PC-9 (cell line): ENCODE measurements at regions not wholly inside any gene's neighbourhood (a gene's known extent, or its start where the extent isn't known, plus 50 kb on each side); places are given as distances from the start of the nearest gene placed in this dataset.

Experiments
- CTCF ChIP-seq: fragments of 200-600 bp; sonication (generic); conservative IDR thresholded peaks from 2 replicates; pipeline ENCODE4 v1.6.1; 2017; ENCODE audit warnings: mixed run types, antibody characterized with exemption, mild to moderate bottlenecking, moderate library complexity
- EZH2 ChIP-seq: fragments of 200-600 bp; sonication (generic); IDR thresholded peaks from 2 replicates; pipeline ENCODE4 v1.8.0; 2017; ENCODE audit warnings: antibody characterized with exemption, low read depth

GRCh38 chrX:125205133-125205917, 114.3 kb upstream of the TEX13C start:
- no peak for TF ChIP-seq CTCF
- no peak for TF ChIP-seq EZH2
